Ovary (tissue), 3 donors: ENCODE measurements at regions not wholly inside any gene's neighbourhood (a gene's known extent, or its start where the extent isn't known, plus 50 kb on each side); places are given as distances from the start of the nearest gene placed in this dataset.

Experiments
- CTCF ChIP-seq, 3 donors: fragments of 450-650 bp in 2 of 3; fragments of 200-600 bp in 1 of 3; IDR thresholded peaks; one replicate each; pipeline versions ENCODE4 v1.5.1 to v1.8.0; 2016 to 2022; ENCODE audit warnings: antibody characterized with exemption in 3 of 3, mild to moderate bottlenecking in 1 of 3
- EP300 ChIP-seq: sonication (generic); formaldehyde crosslinking; IDR thresholded peaks from one replicate; pipeline ENCODE4 v1.6.1; 2017; ENCODE audit warnings: antibody characterized with exemption
- POLR2A ChIP-seq: fragments of 450-650 bp; IDR thresholded peaks from one replicate; pipeline ENCODE4 v1.6.1; 2017; ENCODE audit warnings: antibody characterized with exemption, mild to moderate bottlenecking, moderate library complexity
- donor health status: DM: no; HTN: no; CAD: no.

- TF ChIP-seq CTCF (IDR thresholded peaks at IDR 0.05) = no peak
- no peak for TF ChIP-seq POLR2A
- no peak for TF ChIP-seq EP300
Observed at GRCh38 chr2:35251156-35251555, 1104.4 kb upstream of the CRIM1 start.
